Loucy (cell line): ENCODE measurements at regions not wholly inside any gene's neighbourhood (a gene's known extent, or its start where the extent isn't known, plus 50 kb on each side); places are given as distances from the start of the nearest gene placed in this dataset.

ENCODE experiments used
- H2AFZ ChIP-seq: fragments of 200-600 bp; sonication (generic); 2 replicates; pipeline ENCODE4 v1.6.0; 2016; ENCODE audit warnings: antibody characterized with exemption, mild to moderate bottlenecking, low read length, moderate library complexity
- H3F3A ChIP-seq: fragments of 200-600 bp; 2 replicates; pipeline ENCODE4 v1.6.0; 2016; ENCODE audit warnings: antibody characterized with exemption, low read depth, mild to moderate bottlenecking
- H3K27me3 ChIP-seq: fragments of 200-600 bp; sonication (generic); 2 replicates; pipeline ENCODE4 v1.6.1; 2014; ENCODE audit warnings: low read length, mild to moderate bottlenecking; ENCODE audit not compliant: insufficient read depth, poor library complexity, severe bottlenecking
- H3K36me3 ChIP-seq: fragments of 200-600 bp; sonication (generic); 2 replicates; pipeline ENCODE4 v1.6.1; 2016; ENCODE audit warnings: low read length; ENCODE audit not compliant: insufficient read depth
- H3K4me1 ChIP-seq: fragments of 200-600 bp; sonication (generic); 2 replicates; pipeline ENCODE4 v1.5.1; 2014; ENCODE audit warnings: low read length, mild to moderate bottlenecking; ENCODE audit not compliant: insufficient read depth, poor library complexity, severe bottlenecking
- H3K4me2 ChIP-seq: fragments of 200-600 bp; sonication (generic); 2 replicates; pipeline ENCODE4 v1.6.0; 2014; ENCODE audit warnings: antibody characterized with exemption, low read length, low read depth, mild to moderate bottlenecking; ENCODE audit not compliant: poor library complexity, severe bottlenecking
- H3K4me3 ChIP-seq: fragments of 200-600 bp; sonication (generic); 2 replicates; pipeline ENCODE4 v1.5.1; 2014; ENCODE audit warnings: low read length, mild to moderate bottlenecking, mixed read lengths; ENCODE audit not compliant: poor library complexity, severe bottlenecking
- H3K79me2 ChIP-seq: fragments of 200-600 bp; sonication (generic); 2 replicates; pipeline ENCODE4 v1.6.1; 2014; ENCODE audit warnings: low read length; ENCODE audit not compliant: insufficient read depth
- H3K9ac ChIP-seq: fragments of 200-600 bp; sonication (generic); 2 replicates; pipeline ENCODE4 v1.6.0; 2014; ENCODE audit warnings: mild to moderate bottlenecking, low read depth, low read length, moderate library complexity; ENCODE audit not compliant: poor library complexity, severe bottlenecking
- H3K9me2 ChIP-seq: fragments of 200-600 bp; sonication (generic); replicated peaks from 2 replicates; pipeline ENCODE4 v1.6.1; 2016; ENCODE audit warnings: low read depth, low read length, mixed read lengths
- H3K9me3 ChIP-seq: fragments of 200-600 bp; sonication (generic); 2 replicates; pipeline ENCODE4 v1.6.1; 2014; ENCODE audit warnings: mild to moderate bottlenecking, antibody characterized with exemption, low read length, low read depth; ENCODE audit not compliant: insufficient read depth
- H4K20me1 ChIP-seq: fragments of 200-600 bp; sonication (generic); 2 replicates; pipeline ENCODE4 v1.6.0; 2014; ENCODE audit warnings: antibody characterized with exemption, low read length, mild to moderate bottlenecking; ENCODE audit not compliant: insufficient read depth, poor library complexity, severe bottlenecking
- EZH2phosphoT487 ChIP-seq: fragments of 200-600 bp; IDR thresholded peaks from 2 replicates; pipeline ENCODE4 v1.6.1; 2018; ENCODE audit warnings: antibody characterized with exemption, mild to moderate bottlenecking, moderate library complexity, borderline replicate concordance
- TF ChIP-seq, protein P1 (sequence below): fragments of 200-600 bp; sonication (generic); conservative IDR thresholded peaks from 2 replicates; pipeline ENCODE4 v1.5.1; 2014; ENCODE audit warnings: mild to moderate bottlenecking, antibody characterized with exemption, low read length

- no peaks in the 10 kb centered on the region for H3K9me2 ChIP-seq
- no peaks in the 10 kb centered on the region for H4K20me1 ChIP-seq
- H3K4me2 ChIP-seq = no peak overlapping the region
- H3F3A ChIP-seq = no peaks in the 10 kb centered on the region
- no peak overlapping the region for H3K9ac ChIP-seq
- no peak overlapping the region for H2AFZ ChIP-seq
- H3K4me1 ChIP-seq = no peaks in the 10 kb centered on the region
- H3K79me2 ChIP-seq = no peaks in the 10 kb centered on the region
- no peak for TF ChIP-seq EZH2phosphoT487
- TF ChIP-seq, protein P1, sequence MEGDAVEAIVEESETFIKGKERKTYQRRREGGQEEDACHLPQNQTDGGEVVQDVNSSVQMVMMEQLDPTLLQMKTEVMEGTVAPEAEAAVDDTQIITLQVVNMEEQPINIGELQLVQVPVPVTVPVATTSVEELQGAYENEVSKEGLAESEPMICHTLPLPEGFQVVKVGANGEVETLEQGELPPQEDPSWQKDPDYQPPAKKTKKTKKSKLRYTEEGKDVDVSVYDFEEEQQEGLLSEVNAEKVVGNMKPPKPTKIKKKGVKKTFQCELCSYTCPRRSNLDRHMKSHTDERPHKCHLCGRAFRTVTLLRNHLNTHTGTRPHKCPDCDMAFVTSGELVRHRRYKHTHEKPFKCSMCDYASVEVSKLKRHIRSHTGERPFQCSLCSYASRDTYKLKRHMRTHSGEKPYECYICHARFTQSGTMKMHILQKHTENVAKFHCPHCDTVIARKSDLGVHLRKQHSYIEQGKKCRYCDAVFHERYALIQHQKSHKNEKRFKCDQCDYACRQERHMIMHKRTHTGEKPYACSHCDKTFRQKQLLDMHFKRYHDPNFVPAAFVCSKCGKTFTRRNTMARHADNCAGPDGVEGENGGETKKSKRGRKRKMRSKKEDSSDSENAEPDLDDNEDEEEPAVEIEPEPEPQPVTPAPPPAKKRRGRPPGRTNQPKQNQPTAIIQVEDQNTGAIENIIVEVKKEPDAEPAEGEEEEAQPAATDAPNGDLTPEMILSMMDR = no peak
- no peak overlapping the region for H3K4me3 ChIP-seq
- H3K27me3 ChIP-seq = no peaks in the 10 kb centered on the region
- no peaks in the 10 kb centered on the region for H3K36me3 ChIP-seq
- 0 out of 2 replicates have a peak, but pooled peaks cover 2% of the 10 kb centered on the region for H3K9me3 ChIP-seq
These were observed 433.4 kb upstream of the IL12A start for GRCh38 chr3:159555205-159555604.

GRCh38 chr3:159559771-159560170, 428.9 kb upstream of the IL12A start:
- no peaks in the 10 kb centered on the region for H3K27me3 ChIP-seq
- H3K9me3 ChIP-seq = 0 out of 2 replicates have a peak, but pooled peaks cover 2% of the 10 kb centered on the region
- no peak overlapping the region for H3K4me3 ChIP-seq
- no peaks in the 10 kb centered on the region for H3K36me3 ChIP-seq
- H3K4me1 ChIP-seq = no peaks in the 10 kb centered on the region
- H3K9ac ChIP-seq = no peak overlapping the region
- H3K4me2 ChIP-seq = no peak overlapping the region
- TF ChIP-seq EZH2phosphoT487 = no peak
- TF ChIP-seq, protein P1 = no peak
- no peaks in the 10 kb centered on the region for H4K20me1 ChIP-seq
- no peak overlapping the region for H2AFZ ChIP-seq
- no peaks in the 10 kb centered on the region for H3F3A ChIP-seq
- no peaks in the 10 kb centered on the region for H3K79me2 ChIP-seq
- H3K9me2 ChIP-seq = no peaks in the 10 kb centered on the region

DNA sequence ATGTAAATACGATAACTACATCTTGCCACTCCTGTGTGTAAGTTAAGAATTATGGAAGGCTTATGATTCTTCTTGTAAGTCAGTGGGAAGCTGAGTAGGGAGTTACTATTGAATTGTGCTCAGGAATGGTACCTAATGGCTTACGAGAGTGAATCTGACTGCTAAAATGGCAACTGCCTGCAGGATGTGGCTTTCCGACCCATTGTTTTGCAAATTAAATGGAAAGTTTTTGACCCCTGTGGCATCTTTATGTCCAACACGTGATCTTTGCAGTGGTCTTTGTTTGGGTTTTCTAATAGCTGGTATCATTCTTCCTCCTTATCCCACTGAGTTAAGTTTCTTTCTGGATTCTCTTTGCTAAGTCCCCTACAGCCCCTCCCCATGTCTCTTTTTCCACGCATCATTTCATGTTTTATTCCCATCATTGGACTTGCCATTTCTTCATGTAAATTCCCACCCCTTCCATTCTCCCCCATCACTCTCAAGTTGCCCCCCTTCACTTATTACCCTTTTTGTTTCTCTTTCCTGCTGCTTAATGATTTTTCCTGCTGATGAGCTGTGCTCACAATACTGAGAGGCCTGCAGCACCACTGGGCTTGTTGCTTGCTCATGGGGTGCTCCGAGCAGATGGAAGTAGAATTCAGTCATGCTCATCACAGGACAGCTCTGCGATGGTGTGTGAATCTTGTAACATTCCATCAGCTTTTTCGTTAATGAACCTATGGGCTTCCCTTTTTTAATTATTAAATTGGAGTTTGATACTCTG, 428.2 kb upstream of the IL12A start:
- no peak for TF ChIP-seq EZH2phosphoT487
- Histone ChIP-seq H3K4me3 (no peak overlapping the region), H4K20me1 (no peaks in the 10 kb centered on the region), H3K9me3 (0 out of 2 replicates have a peak, but pooled peaks cover under 1% of the 10 kb centered on the region), H3K9ac (no peak overlapping the region), H3K4me2 (no peak overlapping the region), H3K79me2 (no peaks in the 10 kb centered on the region), H2AFZ (no peak overlapping the region), H3K27me3 (no peaks in the 10 kb centered on the region), H3K36me3 (no peaks in the 10 kb centered on the region), H3F3A (no peaks in the 10 kb centered on the region), H3K4me1 (no peaks in the 10 kb centered on the region), H3K9me2 (no peaks in the 10 kb centered on the region)

- Histone ChIP-seq H3F3A (no peaks in the 10 kb centered on the region), H3K9me2 (no peaks in the 10 kb centered on the region), H3K4me2 (no peak overlapping the region), H3K79me2 (no peaks in the 10 kb centered on the region), H3K9ac (no peak overlapping the region), H4K20me1 (no peaks in the 10 kb centered on the region), H3K36me3 (no peaks in the 10 kb centered on the region), H3K27me3 (no peaks in the 10 kb centered on the region), H3K4me3 (no peak overlapping the region), H2AFZ (no peak overlapping the region), H3K9me3 (no peaks in the 10 kb centered on the region), H3K4me1 (no peaks in the 10 kb centered on the region)
- TF ChIP-seq, protein P1 = no peak
- no peak for TF ChIP-seq EZH2phosphoT487
These were observed 423.3 kb upstream of the IL12A start for GRCh38 chr3:159565313-159565712.
